LNCAP (cell line): ENCODE measurements at regions not wholly inside any gene's neighbourhood (a gene's known extent, or its start where the extent isn't known, plus 50 kb on each side); places are given as distances from the start of the nearest gene placed in this dataset.

Source experiments
- TF ChIP-seq, protein P1 (sequence below): fragments of 450-650 bp; IDR thresholded peaks from 2 replicates; pipeline ENCODE4 v1.5.1; 2017; ENCODE audit warnings: mild to moderate bottlenecking

DNA sequence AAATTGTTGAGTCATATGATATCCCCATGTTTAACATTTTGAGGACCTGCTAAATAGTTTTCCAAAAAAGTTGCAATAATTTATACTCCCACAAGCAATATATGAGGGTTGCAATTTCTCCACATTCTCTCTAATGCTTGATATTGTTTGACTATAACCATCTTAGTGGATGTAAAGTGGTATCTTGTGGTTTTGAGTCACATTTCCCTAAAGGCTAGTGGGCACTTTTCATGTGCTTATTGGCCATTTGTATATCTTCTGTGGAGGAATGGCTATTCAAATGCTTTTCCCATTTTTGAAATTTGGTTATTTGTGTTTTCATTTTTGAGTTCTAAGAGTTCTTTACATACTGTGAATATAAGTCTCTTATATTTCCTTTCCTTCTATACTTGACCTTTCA, 82.7 kb downstream of the SCG2 start:
- TF ChIP-seq, protein P1, sequence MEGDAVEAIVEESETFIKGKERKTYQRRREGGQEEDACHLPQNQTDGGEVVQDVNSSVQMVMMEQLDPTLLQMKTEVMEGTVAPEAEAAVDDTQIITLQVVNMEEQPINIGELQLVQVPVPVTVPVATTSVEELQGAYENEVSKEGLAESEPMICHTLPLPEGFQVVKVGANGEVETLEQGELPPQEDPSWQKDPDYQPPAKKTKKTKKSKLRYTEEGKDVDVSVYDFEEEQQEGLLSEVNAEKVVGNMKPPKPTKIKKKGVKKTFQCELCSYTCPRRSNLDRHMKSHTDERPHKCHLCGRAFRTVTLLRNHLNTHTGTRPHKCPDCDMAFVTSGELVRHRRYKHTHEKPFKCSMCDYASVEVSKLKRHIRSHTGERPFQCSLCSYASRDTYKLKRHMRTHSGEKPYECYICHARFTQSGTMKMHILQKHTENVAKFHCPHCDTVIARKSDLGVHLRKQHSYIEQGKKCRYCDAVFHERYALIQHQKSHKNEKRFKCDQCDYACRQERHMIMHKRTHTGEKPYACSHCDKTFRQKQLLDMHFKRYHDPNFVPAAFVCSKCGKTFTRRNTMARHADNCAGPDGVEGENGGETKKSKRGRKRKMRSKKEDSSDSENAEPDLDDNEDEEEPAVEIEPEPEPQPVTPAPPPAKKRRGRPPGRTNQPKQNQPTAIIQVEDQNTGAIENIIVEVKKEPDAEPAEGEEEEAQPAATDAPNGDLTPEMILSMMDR = no peak

DNA sequence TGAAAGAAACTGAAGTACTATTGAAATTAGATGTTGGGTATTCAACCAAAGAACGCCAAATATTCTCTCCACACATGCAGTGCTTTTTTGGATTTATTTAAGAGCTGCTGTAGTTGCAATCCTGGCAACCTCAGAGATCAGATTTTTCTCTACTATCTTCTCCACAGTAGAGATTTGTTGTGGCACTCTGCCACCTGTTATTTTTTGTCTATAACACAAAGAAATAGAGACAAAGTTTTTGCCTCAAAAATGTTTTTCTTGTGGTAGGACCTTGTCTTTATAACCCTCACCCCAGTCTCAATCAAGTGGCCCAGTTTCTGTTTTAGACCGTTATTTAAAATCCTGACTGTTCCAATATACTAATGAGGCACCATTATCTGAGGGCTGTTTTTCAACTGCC, 79.4 kb downstream of the SCG2 start:
- TF ChIP-seq, protein P1 = no peak

DNA sequence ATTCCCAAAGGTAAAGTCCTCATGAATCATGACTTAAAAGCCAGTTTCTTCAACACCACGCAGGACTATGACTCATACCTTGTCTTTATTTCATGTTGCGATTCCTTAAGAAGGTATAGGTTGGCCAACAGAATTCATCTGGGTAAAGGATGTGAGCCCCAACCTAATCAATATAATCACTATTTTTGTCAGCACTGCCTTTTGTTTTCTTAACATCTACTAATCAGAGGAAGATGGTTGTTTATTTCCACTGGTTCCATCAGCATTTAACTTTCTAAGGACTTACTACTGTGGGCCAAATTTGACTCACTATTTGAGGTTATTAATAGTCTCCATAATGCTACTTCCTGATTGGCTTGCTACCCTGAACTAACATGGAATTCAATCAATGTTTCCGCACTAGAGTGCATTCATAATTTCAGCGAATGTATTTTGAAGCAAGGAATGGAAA, 78.6 kb downstream of the SCG2 start:
- TF ChIP-seq, protein P1 = no peak

DNA sequence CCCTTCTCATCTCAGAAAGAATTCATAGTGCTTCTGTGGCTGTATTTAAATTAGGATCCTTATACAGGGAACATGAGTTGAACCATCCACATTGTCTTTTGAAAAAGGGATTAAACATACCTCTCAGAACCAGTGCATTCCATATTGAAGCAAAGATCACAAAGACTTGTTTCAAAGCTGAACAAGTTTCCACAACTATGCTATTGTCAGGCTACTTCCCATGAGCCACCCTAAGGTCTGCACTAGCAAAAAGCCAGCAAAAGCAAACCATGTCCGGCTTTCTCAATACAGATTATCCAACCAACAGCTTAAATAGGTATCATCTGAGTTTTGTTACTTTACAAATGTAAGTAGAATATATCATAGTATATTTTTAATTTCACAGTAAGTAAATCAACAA, 78.1 kb downstream of the SCG2 start:
- TF ChIP-seq, protein P1 = no peak

DNA sequence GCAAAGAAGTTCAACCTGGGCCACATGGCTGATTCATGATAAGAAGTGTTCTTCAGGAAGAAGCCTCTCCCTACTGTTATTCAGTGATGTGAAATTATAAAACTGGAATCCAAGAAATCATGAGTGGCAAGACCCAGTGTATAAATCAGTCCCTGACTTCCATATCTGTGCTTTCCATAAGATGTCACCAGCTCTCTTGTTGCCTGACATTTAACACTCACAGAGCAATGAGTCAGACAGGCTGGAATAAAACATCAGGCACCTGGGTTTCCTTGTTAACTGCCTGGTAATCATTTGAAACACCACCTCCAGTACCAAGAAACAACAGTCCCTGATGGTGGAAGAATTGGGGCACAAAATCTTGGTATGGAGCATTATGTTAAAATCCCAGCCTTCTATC, 76.1 kb downstream of the SCG2 start:
- TF ChIP-seq, protein P1 = no peak

DNA sequence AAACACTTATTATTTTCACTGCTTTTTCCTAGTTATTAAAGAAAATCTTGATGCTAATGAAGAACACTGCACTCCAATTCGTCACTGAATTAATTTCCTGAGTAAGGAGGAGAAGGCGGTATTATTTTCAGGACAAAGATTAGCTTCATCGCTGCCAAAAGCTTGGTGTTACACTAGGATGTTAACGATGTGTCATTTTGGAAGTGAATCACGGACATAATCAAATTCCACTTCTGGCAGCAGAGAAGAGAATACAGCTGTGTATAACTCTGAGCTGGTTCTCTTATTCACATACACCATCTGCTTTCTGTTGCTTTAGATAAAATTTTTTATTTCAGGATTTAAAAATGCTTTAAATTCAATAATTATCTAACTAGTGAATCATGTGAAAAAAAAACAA, 74.1 kb downstream of the SCG2 start:
- TF ChIP-seq, protein P1 = no peak

DNA sequence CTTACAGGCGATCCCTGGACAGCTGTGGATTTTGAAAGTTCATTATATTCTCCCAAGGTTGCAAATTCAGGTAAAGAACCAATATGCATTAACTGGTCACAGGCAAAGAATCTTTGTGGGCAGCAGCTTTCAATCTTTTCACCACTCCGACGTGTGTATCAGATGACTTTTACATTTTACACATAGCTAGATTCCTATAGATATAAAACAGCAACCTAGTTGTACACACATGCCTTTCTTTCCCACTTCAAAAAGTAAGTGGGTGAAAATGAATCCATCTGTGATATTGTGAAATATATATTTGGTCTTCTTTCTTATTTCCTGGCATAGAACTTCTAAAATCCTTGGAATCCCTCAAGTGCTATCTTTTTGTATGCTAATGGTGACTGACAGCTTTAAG, 72.5 kb downstream of the SCG2 start:
- TF ChIP-seq, protein P1 = no peak

DNA sequence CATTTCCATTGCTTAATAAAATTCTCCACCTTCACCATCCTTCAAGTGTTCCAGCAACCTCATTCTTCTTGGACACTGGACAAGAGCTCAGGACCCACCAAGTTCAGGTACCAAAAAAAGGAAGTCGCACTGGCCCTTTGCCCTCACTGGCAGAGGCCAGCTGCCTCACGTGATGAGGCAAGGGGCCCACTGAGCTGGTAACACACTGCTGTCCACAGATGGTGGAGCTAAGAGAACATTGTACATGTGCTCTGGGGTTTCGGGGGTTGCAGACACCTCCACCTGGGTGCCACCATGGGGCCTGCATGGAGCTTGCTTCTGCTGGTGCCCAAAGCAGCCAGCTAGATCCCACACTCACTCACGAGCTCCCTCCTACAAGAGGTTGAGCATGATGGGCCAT, 71.3 kb downstream of the SCG2 start:
- TF ChIP-seq, protein P1 = no peak
